Ureter (tissue), 1 donor: ENCODE measurements at regions not wholly inside any gene's neighbourhood (a gene's known extent, or its start where the extent isn't known, plus 50 kb on each side); places are given as distances from the start of the nearest gene placed in this dataset.

Experiments
- DNase-seq: peaks from one replicate; pipeline ENCODE4 v3.0.0-alpha.2; 2020; ENCODE audit warnings: low spot score
- donor health status: DM: yes; HTN: yes; CAD: no.

GRCh38 chr2:14909795-14910194, 277.3 kb downstream of the LRATD1 start:
- DNase-seq, result no peak

GRCh38 chr2:14910654-14911053, 278.1 kb downstream of the LRATD1 start:
- DNase-seq, result no peak

- DNase-seq, result no peak
These were observed 283.5 kb downstream of the LRATD1 start for GRCh38 chr2:14915983-14916382.

GRCh38 chr2:14923820-14924580, 291.5 kb downstream of the LRATD1 start:
- DNase-seq, result no peak

GRCh38 chr2:14925471-14925870, 293.0 kb downstream of the LRATD1 start:
- DNase-seq, result no peak

GRCh38 chr2:14927021-14927564, 294.6 kb downstream of the LRATD1 start:
- DNase-seq, result no peak

- DNase-seq, result no peak
These were observed 295.5 kb downstream of the LRATD1 start for GRCh38 chr2:14928056-14928455.

GRCh38 chr2:14930441-14930840, 297.9 kb downstream of the LRATD1 start:
- no peak for DNase-seq

- no peak for DNase-seq
These were observed 299.8 kb downstream of the LRATD1 start for GRCh38 chr2:14932285-14932684.

- DNase-seq, result no peak
These were observed 301.2 kb downstream of the LRATD1 start for GRCh38 chr2:14933753-14934152.

GRCh38 chr2:14936426-14936825, 303.9 kb downstream of the LRATD1 start:
- DNase-seq, result no peak

GRCh38 chr2:14937336-14937735, 304.8 kb downstream of the LRATD1 start:
- no peak for DNase-seq

- DNase-seq, result peak; percentile 45
These were observed 308.7 kb downstream of the LRATD1 start for GRCh38 chr2:14941151-14941631.

GRCh38 chr2:14942987-14943386, 310.5 kb downstream of the LRATD1 start:
- no peak for DNase-seq

- DNase-seq, result no peak
These were observed 312.2 kb downstream of the LRATD1 start for GRCh38 chr2:14944562-14945346.

- no peak for DNase-seq
These were observed 319.2 kb downstream of the LRATD1 start for GRCh38 chr2:14951569-14952285.

GRCh38 chr2:14952400-14952963, 320.0 kb downstream of the LRATD1 start:
- DNase-seq, result no peak

- no peak for DNase-seq
These were observed 328.3 kb downstream of the LRATD1 start for GRCh38 chr2:14960686-14961324.

GRCh38 chr2:14967729-14968128, 335.2 kb downstream of the LRATD1 start:
- DNase-seq, result no peak

- DNase-seq, result no peak
These were observed 342.9 kb downstream of the LRATD1 start for GRCh38 chr2:14975381-14975780.

GRCh38 chr2:14977021-14977420, 344.5 kb downstream of the LRATD1 start:
- no peak for DNase-seq
